NCI-H69 (cell line): ENCODE measurements at regions not wholly inside any gene's neighbourhood (a gene's known extent, or its start where the extent isn't known, plus 50 kb on each side); places are given as distances from the start of the nearest gene placed in this dataset.
"Not testable (repeated sequence)": the region's sequence is repeated elsewhere in the genome, so short reads cannot be mapped to it uniquely, and the experiment has no call there.

Experiments used
- DNase-seq: peaks from one replicate; lab custom pipeline; 2025; lab: John Stamatoyannopoulos, UW

DNA sequence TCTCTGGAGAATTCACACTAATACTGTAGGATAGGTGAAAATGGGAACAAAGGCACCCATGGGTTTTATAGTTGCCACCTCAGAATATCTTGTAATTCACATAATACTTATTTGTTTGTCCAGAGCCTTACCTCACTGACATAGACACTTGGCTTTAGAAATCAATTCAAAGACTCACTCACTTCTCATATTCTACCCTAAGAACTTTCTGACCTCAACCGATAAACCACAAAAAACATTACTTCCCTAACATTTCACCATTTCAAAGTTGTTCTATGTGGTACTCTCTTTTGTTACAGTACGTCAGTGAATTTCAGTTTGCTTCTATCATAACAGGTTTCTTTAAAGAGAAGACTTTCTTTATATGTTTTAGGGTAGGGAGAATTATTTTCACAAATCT is 359.3 kb downstream of the IGSF11 start:
- DNase-seq: no peak

DNA sequence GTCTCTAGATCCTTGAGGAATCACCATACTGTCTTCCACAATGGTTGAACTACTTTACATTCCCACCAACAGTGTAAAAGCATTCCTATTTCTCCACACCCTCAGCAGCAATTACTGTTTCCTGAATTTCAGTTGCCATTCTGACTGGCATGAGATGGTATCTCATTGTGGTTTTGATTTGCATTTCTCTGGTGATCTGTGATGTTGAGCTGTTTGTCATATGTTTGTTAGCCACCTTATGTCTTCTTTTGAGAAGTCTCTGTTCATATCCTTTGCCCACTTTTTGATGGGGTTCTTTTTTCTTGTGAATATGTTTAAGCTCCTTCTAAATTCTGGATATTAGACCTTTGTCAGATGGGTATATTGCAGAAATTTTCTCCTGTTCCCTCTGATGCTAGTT is 356.0 kb downstream of the IGSF11 start:
- DNase-seq: not testable (repeated sequence)

DNA sequence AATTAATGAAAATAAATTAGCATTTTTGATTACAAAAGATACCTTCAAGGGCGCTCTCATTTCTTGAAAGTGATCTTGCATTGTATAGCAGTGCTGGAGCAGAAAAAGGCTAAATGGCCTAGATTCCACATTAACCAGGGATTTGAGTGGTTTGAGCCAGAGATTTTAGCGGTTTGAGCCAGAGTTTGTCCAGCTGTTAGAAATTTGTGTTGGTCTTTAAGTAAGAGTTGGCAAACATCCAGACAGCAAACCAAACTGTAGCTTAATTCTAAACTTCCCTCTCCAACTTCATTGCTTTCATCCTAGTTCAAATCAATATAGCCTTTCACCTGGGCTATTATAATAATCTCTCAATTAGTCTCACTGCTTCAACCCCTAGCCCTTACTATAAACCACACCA is 351.7 kb downstream of the IGSF11 start:
- no peak for DNase-seq

DNA sequence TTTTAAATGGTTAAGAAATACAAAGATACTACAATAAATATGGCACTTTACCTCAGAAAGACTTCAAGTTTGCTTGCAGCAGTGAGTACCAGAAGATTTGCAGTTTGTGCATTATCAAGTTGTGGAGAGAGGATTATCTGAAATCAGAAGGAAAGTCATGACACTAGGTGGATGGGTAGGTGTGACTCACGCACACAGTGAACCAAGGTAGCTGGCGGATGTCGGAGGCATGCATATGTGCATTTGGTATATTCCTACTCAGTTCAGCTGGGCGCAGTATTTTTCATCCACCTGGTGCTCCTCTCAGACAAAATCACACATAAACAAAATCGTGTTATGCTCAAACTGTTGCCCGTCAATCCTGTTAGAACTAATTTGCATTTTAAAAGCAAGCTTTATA is 351.0 kb downstream of the IGSF11 start:
- no peak for DNase-seq

DNA sequence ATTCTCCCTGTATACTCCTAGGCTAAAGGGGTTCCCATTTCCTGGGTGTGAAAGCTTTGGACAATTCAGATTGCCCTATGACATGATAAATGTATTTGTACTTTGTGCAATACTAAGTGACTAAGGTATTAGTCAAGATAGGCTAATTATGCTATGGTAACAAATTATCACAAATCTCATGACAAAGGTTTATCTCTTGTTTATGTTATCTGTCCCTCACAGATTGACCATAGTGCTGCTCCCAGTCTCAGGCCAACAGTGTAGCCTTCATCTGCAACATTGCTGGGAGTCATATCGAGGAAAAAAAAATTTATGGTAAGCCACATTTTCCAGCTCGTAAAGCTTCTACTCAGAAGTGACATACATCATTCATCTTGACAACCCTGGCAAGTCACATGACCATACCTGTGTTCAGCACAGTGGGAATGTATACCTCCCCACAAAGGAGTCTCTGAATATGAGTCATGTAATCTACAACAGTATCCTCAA is 346.2 kb downstream of the IGSF11 start:
- DNase-seq: no peak

DNA sequence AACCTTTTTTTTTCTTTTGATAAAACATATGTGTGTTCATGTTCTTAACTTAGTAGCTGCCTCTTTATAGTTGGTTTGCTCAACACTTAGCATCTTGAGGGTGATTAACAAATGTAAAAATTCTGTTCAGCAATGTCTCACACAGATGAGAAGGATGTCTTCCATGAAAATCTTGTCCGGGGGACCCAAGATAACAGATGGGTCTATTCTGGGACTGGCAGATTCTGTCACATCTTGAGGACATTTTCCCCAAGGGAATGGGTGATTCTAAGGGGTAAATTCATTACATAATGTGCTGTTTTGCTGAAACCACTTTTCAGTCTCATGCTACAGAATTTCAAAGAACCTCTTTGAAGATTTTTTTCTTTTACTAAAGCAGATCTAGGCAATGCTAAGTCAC is 342.2 kb downstream of the IGSF11 start:
- no peak for DNase-seq

DNA sequence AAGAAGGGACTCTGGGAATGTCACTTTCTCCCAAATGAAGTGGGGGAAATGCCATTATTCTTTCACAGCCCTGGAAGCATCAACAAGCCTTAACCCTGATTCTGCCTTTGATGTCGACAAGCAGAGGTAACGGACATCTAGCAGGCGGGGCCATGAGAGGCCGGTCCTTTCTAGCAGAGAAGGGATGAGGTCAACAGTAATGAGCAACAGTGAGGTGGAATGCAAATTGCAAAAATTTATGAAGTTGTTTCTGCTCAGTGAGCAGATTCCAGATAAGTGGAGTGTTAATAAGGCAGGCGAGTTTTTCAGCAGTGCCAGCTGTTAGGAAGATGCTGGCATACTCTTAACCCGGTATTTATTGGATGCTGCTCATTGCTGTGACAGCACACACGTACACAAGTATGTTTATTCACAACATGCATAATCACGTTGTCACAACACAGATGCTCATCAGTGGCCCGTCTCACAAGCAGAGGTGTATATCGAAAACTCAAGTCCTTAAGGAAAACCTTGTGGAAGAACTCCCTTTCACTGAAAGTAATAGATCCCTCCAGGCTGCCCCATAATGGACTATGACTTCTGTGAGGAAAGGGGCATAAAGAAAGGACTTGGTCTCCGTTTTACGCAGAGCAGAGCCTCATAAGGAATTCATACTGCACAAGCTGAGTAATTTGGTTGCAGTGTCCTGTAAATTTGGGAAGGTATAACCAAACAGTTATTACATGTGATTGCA is 329.0 kb downstream of the IGSF11 start:
- no peak for DNase-seq

DNA sequence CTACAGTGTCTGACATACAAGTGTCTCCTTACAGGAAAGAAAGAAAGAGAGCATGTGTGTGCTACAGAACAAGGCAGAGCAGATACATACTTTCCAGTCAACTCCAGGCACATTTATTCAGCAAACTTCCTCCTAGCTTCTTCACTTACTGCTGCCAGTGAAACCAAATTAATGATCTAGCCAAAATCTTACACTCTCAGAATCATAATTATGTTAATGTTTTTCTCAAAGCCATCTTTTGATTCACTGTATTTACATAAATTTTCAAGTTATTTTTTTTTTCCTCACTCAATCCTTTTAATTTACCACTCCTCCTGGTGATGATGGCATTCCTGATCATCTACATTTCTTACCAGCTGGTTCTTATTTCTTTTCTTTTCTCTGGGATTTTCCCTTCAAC is 326.7 kb downstream of the IGSF11 start:
- no peak for DNase-seq

DNA sequence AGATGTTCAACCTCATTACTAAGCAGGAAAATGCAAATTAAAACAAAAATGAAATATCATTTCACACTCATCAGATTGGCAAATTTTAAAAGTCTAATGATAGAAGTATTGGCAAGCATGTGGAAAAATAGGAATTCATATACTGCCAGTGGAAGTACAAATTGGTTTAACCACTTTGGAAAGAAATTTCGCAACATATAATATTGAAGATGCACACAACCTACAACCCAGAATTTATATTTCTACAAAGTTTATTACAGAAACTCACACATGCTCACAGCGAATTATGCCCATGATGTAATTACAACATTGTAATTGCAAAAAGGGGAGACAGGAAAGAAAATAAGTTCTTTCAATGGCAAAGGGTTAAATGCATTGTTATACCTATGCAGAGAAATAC is 324.1 kb downstream of the IGSF11 start:
- DNase-seq: no peak

DNA sequence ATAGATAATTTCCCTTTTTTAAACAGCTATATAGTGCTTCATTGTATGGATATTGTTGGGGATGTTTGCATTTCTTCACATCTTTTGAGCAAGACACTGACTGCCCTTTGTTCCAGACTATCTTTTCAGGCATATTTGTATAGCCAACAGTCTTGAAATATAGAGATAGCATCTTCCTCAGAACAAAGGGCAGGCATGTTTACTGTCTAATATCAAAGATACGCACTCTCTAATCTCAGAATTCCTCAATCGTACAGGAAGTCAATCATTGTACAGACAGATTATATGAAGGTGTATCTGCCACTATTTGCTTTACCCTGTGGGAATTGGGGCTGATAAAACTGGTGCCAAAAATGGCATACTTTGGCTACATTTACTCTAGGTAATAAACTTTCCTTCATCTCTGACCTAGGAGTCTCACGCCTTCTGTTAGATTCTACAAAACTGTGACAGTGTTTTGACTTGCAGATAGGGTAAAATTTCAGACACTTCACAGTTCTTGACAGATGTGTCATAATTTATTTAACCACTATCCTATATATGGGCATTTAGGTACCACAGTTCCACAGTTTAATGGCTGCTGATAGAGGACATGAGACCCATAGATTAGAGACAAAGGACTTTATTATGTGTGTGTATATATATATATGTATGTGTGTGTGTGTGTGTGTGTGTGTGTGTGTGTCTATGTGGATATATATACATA is 321.0 kb downstream of the IGSF11 start:
- DNase-seq: no peak

DNA sequence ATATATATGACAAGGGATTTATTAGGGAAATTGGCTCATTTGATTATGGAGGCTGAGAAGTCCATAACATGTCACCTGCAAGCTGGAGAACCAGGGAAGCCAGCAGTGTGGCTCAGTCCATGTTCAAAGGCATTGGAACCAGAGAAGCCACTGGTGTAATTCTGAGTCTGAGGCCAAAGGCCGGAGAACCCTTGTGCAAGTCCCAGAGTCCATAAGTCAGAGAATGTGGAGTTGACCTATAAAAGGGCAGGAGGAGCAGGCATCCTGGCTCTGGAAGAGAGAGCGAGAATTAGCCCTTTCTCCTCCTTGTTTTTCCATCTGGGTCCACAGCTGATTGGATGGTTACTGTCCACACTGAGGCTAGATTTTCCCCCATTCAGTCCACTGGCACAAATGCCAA is 319.8 kb downstream of the IGSF11 start:
- DNase-seq: no peak

DNA sequence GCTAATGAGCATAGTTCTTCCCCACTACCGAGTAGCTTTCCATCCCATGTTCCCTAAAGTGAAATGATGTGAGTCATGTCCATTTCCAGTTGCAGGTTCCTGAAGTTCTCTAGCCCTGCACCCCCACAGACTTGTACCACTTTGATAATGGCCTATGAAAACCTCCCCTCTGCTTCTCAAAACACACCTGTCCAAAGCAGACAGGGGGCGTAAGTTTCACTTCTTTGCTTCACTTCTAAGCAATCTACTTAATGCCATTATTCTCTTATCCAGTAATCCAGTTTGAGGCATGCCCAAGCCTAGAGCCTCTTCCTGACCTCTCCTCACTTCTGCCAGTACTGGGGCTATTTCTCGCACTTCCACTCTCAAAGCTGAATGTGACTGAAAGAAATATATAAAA is 305.1 kb downstream of the IGSF11 start:
- no peak for DNase-seq

DNA sequence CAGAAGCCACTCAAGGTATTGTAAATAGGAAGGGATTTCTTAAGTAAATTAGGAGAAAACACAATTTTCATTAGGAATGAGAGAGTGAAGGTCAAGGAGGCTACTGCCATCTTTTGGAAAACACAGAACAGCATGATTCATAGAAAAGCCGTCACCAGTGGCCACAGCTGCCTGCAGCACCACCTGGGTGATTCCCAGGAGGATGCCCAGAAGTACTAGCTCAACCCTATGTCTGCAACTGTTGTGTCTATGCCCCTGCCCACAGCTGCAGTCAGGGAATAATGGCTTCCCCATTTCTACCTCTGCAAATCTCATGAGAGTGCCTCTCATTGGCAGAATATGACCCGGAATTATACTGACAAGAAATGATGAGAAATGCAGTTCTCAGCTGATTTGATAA is 300.0 kb downstream of the IGSF11 start:
- DNase-seq: no peak

DNA sequence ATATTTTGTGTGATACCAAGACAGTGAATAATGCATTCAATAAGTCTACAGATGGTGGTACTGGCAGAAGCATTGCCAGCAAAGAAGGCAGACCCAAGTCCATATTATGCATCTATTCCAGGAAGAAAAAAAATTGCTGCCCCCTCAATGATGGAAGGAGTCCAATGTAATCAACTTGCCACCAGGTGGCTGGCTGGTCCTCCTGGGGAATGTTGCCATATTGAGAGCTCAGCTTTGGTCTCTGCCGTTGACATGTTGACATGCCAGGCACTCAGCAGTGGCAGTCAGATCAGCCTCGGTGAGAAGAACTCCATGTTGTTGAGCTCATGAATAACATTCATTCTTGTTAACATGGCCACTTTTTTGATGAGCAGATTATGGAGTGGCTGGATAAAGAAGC is 298.5 kb downstream of the IGSF11 start:
- no peak for DNase-seq

DNA sequence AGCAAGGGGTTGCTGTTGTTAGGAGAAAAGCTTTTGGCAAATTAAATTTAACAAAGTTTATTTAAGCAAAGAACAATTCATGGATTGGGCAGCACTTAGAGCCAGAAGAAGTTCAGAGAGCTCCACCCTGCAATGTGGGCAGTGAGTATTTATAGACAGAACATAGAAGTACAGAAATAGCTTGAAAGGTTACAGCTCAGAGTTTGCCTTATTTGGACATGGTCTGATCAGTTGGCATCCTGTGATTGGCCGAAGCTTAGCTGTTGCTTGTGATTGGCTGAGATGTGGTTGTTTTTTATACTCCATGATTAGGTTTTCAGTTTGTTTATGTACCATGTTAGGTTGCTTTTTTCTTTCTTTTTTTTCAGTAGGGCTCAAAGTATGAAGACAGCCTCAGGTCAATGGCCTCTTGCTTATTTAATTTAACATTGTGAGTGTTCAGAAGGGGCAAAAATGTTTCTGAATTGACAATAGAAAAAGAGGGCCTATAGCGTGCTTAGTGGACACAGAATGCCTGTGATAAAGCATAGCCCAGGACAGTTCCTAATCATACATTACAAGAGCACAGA is 293.8 kb downstream of the IGSF11 start:
- DNase-seq: no peak

DNA sequence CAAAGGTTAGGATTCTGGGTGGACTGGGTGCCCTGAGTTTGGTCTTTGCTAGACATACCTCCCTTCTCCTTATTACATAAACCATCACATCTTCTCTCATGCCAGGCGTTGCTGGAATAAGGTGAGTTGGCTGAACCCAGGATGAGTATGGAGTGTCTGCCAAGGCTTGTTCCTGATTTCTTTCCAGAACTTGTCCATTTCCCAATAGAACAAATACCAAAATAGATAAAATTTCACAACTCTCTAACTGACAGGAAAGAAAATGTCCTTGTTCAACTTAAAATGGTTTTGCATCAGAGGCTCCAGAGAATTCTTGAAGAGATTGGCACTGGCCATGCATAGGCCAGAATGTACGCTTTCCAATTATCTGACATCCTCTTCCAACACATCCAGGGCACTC is 291.9 kb downstream of the IGSF11 start:
- DNase-seq: no peak

DNA sequence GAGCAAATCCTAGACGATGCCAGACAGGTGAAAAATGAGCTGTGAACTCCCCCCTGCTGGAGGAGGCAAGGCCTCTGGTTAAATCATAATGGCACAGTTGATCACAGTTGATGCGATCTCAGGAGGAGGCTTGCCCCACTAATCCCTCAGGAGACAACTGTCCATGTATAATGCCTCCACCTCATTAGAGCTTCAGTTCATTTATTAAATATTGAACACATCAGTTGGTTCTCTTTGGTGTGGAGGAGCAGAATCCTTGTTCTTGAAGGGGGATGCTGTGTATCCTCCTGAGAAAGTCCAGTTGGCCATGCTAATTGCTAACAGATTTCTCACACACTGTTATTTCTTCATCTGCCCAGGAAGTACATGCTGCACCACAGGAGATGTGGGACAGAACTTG is 290.5 kb downstream of the IGSF11 start:
- no peak for DNase-seq

DNA sequence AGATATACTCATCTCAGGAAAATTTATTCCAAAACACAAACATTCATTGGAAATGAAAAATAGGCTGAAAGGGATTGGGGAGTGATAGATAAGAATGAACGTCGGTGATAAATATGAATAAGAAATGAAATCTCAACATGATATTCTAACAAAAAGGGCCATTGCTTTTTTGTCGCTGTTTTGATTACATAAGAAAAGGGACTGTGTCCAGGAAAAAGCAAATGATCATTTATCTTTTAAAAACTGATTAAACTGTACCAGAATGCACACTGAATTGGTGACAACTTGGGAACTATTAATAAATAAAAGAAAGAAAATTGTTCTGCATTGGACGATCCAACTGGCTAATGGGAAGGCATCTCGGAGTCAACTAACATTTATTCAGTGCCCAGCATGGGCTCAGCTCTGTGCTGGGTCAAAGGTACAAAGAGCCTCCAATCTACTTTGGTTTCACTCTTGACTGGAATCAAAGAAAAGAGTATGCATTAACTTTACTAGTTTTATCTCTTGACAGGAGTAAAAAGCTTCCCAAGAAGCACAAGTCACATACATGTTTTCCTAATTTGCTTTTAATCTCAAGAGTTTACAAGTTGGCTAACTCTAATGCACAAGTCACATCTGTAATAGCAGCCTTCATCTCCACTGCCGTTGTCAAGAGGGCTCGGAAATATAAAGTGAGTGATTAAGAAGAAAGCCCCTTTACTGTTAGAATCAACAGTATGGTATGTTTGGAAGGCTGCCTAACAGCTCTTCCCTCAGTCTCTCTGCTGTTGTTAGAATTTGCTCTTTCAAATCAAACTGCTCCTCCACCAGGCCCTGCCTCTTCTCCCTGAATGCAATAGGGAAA is 280.0 kb downstream of the IGSF11 start:
- no peak for DNase-seq

DNA sequence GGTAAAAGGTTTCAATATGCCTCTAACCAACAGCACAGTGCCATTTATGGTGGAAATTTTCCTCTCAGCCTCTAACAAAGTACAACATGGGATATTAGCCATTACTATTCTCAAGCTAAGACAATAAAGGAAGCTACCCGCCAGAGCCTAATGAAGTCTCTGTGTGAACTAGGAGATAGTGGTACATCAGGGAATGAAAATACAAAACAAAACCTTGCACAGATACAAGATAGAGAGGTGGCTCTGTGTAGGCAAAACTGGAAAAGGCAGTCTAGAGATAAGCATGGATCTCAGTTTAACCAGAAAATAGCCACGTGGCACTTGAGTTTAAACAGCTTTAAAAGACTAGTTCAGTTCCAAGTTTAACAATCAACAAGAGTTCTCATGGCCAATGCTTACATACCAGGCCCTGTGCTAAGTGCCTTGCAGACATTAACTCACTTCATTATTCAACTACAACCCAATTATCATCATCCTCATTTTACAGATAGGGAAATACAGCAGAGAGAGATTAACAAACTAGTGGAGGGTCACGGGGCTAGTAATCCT is 279.3 kb downstream of the IGSF11 start:
- DNase-seq: no peak

DNA sequence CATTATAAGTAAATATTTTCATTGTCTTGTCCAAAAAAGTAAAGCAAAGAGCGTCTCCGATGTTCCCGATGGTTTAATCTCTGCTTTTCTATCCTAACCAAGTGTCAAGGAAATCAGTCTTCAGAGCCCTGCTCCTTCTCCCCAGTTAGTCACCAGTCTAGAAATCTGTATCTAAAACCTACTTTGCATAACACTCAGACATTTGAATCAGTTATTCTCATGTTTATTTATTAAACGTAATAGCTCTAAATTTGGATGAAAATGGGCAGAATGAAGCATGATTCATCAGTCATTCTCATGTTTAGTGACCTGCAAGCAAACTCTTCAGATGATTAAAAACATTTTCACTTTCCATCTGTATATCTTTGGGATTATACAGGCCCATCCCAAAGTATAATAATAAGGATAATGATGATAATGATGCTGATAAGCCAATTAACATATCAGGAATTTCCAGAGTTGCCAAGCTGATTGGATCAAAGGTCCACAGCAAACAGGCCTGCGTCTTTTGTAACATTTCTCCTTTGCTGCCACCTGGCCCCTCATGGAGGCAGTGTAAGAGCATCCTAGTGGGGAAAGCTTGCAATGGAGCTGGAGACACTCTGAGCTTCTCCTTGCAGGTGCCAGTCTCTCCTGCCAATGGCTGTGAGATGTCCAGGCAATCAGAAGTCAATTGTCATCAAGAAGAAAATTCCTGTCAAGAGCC is 273.9 kb downstream of the IGSF11 start:
- no peak for DNase-seq

DNA sequence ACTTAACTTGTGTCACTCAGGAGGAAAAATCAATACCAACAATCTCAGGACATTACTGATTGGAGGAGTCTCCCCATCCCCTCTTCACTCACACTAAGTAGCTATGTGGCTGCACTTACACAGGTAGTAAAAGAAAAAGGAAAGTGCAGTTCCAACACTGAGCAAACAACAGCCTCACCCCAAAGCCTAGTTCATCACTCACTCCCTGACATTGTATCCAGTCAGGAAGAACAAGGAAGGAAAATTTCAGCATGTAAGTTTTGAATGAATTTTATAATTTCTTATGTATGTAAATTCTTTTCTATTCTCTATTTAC is 273.4 kb downstream of the IGSF11 start:
- no peak for DNase-seq
